ENCODE measurements at regions not wholly inside any gene's neighbourhood (a gene's known extent, or its start where the extent isn't known, plus 50 kb on each side); places are given as distances from the start of the nearest gene placed in this dataset.

DNA sequence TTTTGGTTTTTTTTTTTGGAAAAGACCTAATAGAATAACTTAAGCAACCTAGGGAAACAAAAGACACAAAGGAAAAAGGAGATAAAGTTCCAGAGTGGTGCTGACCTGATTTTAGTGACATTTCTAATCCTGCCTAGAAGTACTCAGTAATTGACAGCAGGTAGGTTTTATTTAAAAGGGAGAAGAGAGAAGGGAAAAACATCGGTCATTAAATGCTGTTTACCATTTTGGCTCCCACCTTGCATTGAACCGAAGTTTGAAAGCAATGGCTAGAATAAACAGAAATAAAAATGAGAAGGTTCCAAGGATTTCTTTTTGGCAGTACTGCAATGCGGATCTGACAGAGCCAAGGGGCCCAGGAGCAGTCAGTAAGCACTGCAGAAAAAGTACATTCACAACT, 115.8 kb upstream of the MAOA start:
- H3K27me3 ChIP-seq (ENCODE audit: control insufficient read depth in 1 of 2, insufficient read depth in 2 of 2, low read length in 2 of 2) = no peaks in the 10 kb centered on the region
- TF ChIP-seq, protein P1, sequence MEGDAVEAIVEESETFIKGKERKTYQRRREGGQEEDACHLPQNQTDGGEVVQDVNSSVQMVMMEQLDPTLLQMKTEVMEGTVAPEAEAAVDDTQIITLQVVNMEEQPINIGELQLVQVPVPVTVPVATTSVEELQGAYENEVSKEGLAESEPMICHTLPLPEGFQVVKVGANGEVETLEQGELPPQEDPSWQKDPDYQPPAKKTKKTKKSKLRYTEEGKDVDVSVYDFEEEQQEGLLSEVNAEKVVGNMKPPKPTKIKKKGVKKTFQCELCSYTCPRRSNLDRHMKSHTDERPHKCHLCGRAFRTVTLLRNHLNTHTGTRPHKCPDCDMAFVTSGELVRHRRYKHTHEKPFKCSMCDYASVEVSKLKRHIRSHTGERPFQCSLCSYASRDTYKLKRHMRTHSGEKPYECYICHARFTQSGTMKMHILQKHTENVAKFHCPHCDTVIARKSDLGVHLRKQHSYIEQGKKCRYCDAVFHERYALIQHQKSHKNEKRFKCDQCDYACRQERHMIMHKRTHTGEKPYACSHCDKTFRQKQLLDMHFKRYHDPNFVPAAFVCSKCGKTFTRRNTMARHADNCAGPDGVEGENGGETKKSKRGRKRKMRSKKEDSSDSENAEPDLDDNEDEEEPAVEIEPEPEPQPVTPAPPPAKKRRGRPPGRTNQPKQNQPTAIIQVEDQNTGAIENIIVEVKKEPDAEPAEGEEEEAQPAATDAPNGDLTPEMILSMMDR (IDR thresholded peaks at IDR 0.05) = no peak
- DNase-seq (no peak), ATAC-seq (ENCODE audit: poor library complexity) (no peak)
- H3K36me3 ChIP-seq (ENCODE audit: insufficient read depth, low read length) = no peaks in the 10 kb centered on the region
- ChIA-PET CTCF (no interaction called here), POLR2A (no interaction called here)
- Mint-ChIP-seq H3K4me1 (ENCODE audit: low read depth) (no peaks in the 10 kb centered on the region), H3K4me3 (no peak overlapping the region), H3K36me3 (ENCODE audit: low read depth) (no peaks in the 10 kb centered on the region), H3K27me3 (no peaks in the 10 kb centered on the region), H3K9me3 (peaks cover under 1% of the 10 kb centered on the region), H3K27ac (no peak overlapping the region)
- no peak overlapping the region for H3K4me3 ChIP-seq (ENCODE audit: low read length)
- H3K27ac ChIP-seq (ENCODE audit: low read depth in 1 of 2, low read length in 2 of 2) = no peak overlapping the region
- H3K4me1 ChIP-seq (ENCODE audit: insufficient read depth, low read length) = no peaks in the 10 kb centered on the region
- intact Hi-C loops (cut with DNase I, micrococcal nuclease) = no loop called here
- H3K9me3 ChIP-seq (ENCODE audit: control insufficient read depth in 1 of 2, insufficient read depth in 1 of 2, low read length in 2 of 2) = peaks cover 0 to 6% of the 10 kb centered on the region in 2 experiments

DNA sequence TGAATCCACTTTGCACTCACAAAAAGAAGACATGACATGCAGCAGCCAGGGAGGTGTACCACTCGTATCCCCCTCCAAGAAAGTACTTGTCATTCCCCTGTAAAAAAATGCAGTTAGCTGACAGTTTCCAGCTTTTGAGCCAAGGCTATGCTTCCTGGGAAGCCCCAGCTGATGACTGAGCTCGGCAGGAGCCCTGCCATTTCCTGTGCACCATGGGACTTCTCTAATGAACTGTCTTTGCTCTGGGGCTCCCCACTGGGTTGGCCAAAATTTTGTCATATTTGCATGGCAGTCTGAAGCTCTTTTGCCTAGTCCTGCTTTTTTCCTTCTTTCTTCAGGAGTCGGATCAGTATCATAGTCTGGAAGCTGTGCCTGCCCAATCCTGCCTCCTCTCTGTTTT, 104.5 kb upstream of the MAOA start:
- Histone ChIP-seq H3K27me3 (ENCODE audit: control insufficient read depth in 1 of 2, insufficient read depth in 2 of 2, low read length in 2 of 2) (no peaks in the 10 kb centered on the region), H3K4me1 (ENCODE audit: insufficient read depth, low read length) (no peaks in the 10 kb centered on the region), H3K27ac (ENCODE audit: low read depth in 1 of 2, low read length in 2 of 2) (no peak overlapping the region), H3K4me3 (ENCODE audit: low read length) (no peak overlapping the region), H3K9me3 (ENCODE audit: control insufficient read depth in 1 of 2, insufficient read depth in 1 of 2, low read length in 2 of 2) (no peaks in the 10 kb centered on the region), H3K36me3 (ENCODE audit: insufficient read depth, low read length) (no peaks in the 10 kb centered on the region)
- Mint-ChIP-seq H3K36me3 (ENCODE audit: low read depth) (no peaks in the 10 kb centered on the region), H3K9me3 (no peaks in the 10 kb centered on the region), H3K27me3 (no peaks in the 10 kb centered on the region), H3K4me3 (no peak overlapping the region), H3K4me1 (ENCODE audit: low read depth) (no peaks in the 10 kb centered on the region), H3K27ac (no peak overlapping the region)
- no peak for DNase-seq
- TF ChIP-seq, protein P1 (IDR thresholded peaks at IDR 0.05) = no peak
- no peak for ATAC-seq (ENCODE audit: poor library complexity)
- CTCF ChIA-PET = no interaction called here
- POLR2A ChIA-PET = no interaction called here
- intact Hi-C loops (cut with DNase I, micrococcal nuclease) = loop anchor here in 1 of 2 experiments (10.0 kb wide), 2 partner anchors 1967 to 1997 kb away; no protein-coding TSS in a partner anchor

DNA sequence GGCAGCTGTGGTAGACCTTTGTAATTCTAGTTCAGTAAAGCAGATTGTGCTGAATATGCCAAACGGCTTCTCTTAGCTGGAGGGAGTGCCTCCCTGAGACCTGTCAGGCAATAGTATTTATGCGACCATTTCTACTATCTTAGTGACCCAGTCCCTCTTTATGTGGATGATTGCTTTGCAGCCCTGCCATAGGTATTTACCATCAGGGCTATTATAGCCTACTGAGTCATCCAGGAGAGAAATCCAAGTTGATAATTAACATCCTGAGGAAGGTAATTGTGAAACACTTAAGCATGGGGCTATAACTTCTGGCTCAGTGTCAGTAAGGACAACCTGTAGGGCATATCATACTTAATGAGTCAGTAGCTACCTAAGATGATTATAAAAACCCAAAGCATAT, 103.9 kb upstream of the MAOA start:
- no peak overlapping the region for H3K4me3 Mint-ChIP-seq
- H3K36me3 ChIP-seq (ENCODE audit: insufficient read depth, low read length) = no peaks in the 10 kb centered on the region
- no peak overlapping the region for H3K27ac Mint-ChIP-seq
- H3K27ac ChIP-seq (ENCODE audit: low read depth in 1 of 2, low read length in 2 of 2) = no peak overlapping the region
- intact Hi-C loops (cut with DNase I, micrococcal nuclease) = loop anchor here in 1 of 2 experiments (10.0 kb wide), 2 partner anchors 1967 to 1997 kb away; no protein-coding TSS in a partner anchor
- H3K27me3 ChIP-seq (ENCODE audit: control insufficient read depth in 1 of 2, insufficient read depth in 2 of 2, low read length in 2 of 2) = no peaks in the 10 kb centered on the region
- H3K4me1 ChIP-seq (ENCODE audit: insufficient read depth, low read length) = no peaks in the 10 kb centered on the region
- ATAC-seq (ENCODE audit: poor library complexity) = no peak
- H3K4me3 ChIP-seq (ENCODE audit: low read length) = no peak overlapping the region
- H3K9me3 ChIP-seq (ENCODE audit: control insufficient read depth in 1 of 2, insufficient read depth in 1 of 2, low read length in 2 of 2) = no peaks in the 10 kb centered on the region
- H3K4me1 Mint-ChIP-seq (ENCODE audit: low read depth) = no peaks in the 10 kb centered on the region
- POLR2A ChIA-PET = no interaction called here
- DNase-seq = no peak
- CTCF ChIA-PET = no interaction called here
- no peaks in the 10 kb centered on the region for H3K9me3 Mint-ChIP-seq
- TF ChIP-seq, protein P1 (IDR thresholded peaks at IDR 0.05) = no peak
- no peaks in the 10 kb centered on the region for H3K36me3 Mint-ChIP-seq (ENCODE audit: low read depth)
- H3K27me3 Mint-ChIP-seq = no peaks in the 10 kb centered on the region
